Body of pancreas (tissue), 4 donors: ENCODE measurements at regions not wholly inside any gene's neighbourhood (a gene's known extent, or its start where the extent isn't known, plus 50 kb on each side); places are given as distances from the start of the nearest gene placed in this dataset.

Experiments
- ATAC-seq: fragments of 150-250 bp; one replicate; pipeline ENCODE4 v1.9.1; 2016
- DNase-seq, 4 donors: peaks; one replicate each; pipeline ENCODE4 v3.0.0-alpha.2; 2019
- H3K27ac ChIP-seq, 4 donors: fragments of 200-600 bp; sonication (generic); 1 replicate in 3 of 4; 2 replicates in 1 of 4; pipeline versions ENCODE4 v1.5.1 to v1.6.1; 2016 to 2019; ENCODE audit warnings: mild to moderate bottlenecking in 1 of 4, mixed read lengths in 1 of 4, moderate library complexity in 1 of 4
- H3K27me3 ChIP-seq, 2 donors: fragments of 200-600 bp; sonication (generic); one replicate each; pipeline ENCODE4 v1.6.0; 2016; ENCODE audit warnings: mild to moderate bottlenecking in 1 of 2
- H3K36me3 ChIP-seq, 2 donors: fragments of 200-600 bp; sonication (generic); replicated peaks in 1 of 2; 2 replicates each; pipeline ENCODE4 v1.5.1; 2016; ENCODE audit warnings: low read depth in 2 of 2; ENCODE audit not compliant: insufficient read depth in 1 of 2
- H3K4me1 ChIP-seq: fragments of 200-600 bp; sonication (generic); one replicate; pipeline ENCODE4 v1.6.0; 2016
- H3K4me3 ChIP-seq, 2 donors: fragments of 200-600 bp; sonication (generic); 1 replicate in 1 of 2; 2 replicates in 1 of 2; pipeline ENCODE4 v1.5.1; 2016 to 2019
- H3K9me3 ChIP-seq, 3 donors: fragments of 200-600 bp; sonication (generic); 1 replicate in 2 of 3; 2 replicates in 1 of 3; pipeline ENCODE4 v1.5.1; 2016
- POLR2A ChIP-seq, 3 donors: fragments of 450-650 bp; IDR thresholded peaks; one replicate each; pipeline ENCODE4 v1.6.1; 2016; ENCODE audit warnings: antibody characterized with exemption in 3 of 3, mild to moderate bottlenecking in 2 of 3
- WGBS, 2 donors: methylation state at CpG; one replicate each; pipeline ENCODE4 v1.1.5; 2017; 5-methylcytosine and 5-hydroxymethylcytosine counted together
- intact Hi-C: fragments of 100-400 bp; cut with DNase I; formaldehyde crosslinking; loops from one replicate; pipeline ENCODE4 v1.15.1; 2023
- TF ChIP-seq, protein P1 (sequence below), 7 experiments: fragments of 450-650 bp in 4 of 7; fragments of 200-600 bp in 3 of 7; sonication (generic) in 3 of 7; IDR thresholded peaks; one replicate each; pipeline ENCODE4 v1.5.1; 2016 to 2019; ENCODE audit warnings: antibody characterized with exemption in 7 of 7

DNA sequence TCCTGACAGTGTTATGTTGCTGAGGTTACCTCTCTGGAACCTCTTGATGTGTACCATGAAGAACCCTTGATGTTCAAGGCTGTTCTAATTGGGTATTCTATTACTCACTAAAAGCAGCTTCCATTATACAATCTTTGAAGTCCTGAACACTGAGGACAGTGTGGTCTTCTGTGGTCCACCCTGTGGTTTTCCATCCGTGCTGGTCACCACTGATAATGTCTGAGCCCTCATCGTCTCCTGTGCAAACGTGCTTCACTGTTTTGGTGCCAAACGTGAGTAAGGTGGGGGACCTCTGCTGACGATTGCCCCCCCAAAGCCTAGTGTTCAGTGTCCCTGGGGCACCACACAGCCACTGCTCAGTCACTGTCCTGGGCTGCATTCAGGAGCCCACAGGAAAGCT, 259.7 kb upstream of the ANKRD55 start:
- intact Hi-C loops: no loop called here
- no peak overlapping the region for H3K4me3 ChIP-seq
- WGBS, 2 donors: 73 to 85% methylated on average over 5 of the region's 5 CpGs
- TF ChIP-seq, protein P1, sequence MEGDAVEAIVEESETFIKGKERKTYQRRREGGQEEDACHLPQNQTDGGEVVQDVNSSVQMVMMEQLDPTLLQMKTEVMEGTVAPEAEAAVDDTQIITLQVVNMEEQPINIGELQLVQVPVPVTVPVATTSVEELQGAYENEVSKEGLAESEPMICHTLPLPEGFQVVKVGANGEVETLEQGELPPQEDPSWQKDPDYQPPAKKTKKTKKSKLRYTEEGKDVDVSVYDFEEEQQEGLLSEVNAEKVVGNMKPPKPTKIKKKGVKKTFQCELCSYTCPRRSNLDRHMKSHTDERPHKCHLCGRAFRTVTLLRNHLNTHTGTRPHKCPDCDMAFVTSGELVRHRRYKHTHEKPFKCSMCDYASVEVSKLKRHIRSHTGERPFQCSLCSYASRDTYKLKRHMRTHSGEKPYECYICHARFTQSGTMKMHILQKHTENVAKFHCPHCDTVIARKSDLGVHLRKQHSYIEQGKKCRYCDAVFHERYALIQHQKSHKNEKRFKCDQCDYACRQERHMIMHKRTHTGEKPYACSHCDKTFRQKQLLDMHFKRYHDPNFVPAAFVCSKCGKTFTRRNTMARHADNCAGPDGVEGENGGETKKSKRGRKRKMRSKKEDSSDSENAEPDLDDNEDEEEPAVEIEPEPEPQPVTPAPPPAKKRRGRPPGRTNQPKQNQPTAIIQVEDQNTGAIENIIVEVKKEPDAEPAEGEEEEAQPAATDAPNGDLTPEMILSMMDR (IDR thresholded peaks at IDR 0.05): no peak
- no peak for TF ChIP-seq POLR2A (IDR thresholded peaks at IDR 0.05)
- ATAC-seq (no peak), DNase-seq (no peak)
- H3K27me3 ChIP-seq: no peaks in the 10 kb centered on the region
- no peaks in the 10 kb centered on the region for H3K9me3 ChIP-seq
- H3K27ac ChIP-seq: no peak overlapping the region
- no peaks in the 10 kb centered on the region for H3K4me1 ChIP-seq
- no peaks in the 10 kb centered on the region for H3K36me3 ChIP-seq

- Histone ChIP-seq H3K27me3 (no peaks in the 10 kb centered on the region), H3K4me3 (no peak overlapping the region), H3K4me1 (no peaks in the 10 kb centered on the region), H3K36me3 (no peaks in the 10 kb centered on the region), H3K9me3 (no peaks in the 10 kb centered on the region), H3K27ac (no peak overlapping the region)
- DNase-seq (no peak), ATAC-seq (no peak)
- intact Hi-C loops: no loop called here
- 44 to 61% methylated on average over 9 of the region's 9 CpGs for WGBS, 2 donors
- TF ChIP-seq, protein P1 (IDR thresholded peaks at IDR 0.05): no peak
- TF ChIP-seq POLR2A (IDR thresholded peaks at IDR 0.05): no peak
These were observed 257.9 kb upstream of the ANKRD55 start for GRCh38 chr5:56490971-56491468.

DNA sequence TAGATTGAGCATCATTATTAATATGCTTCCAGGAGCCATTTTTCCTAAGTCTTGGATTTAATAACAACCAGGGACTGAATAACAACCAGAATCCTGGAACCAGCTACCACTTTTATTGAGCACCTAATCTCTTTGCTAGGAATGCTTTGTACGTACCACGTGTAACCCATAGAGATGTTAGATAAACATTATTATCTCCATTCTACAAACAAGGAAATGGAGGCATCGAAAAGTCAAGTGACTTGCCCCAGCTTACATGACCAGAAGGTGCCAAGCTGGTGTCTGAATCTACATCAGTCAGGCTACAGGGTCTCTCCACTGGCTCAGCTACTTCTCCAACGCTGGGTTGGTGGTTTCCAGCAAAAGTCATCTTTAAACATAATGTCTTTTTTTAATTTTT, 256.1 kb upstream of the ANKRD55 start:
- Histone ChIP-seq H3K27me3 (no peaks in the 10 kb centered on the region), H3K9me3 (no peaks in the 10 kb centered on the region), H3K4me3 (no peak overlapping the region), H3K4me1 (no peaks in the 10 kb centered on the region), H3K27ac (no peak overlapping the region), H3K36me3 (no peaks in the 10 kb centered on the region)
- ATAC-seq: peak; percentile 68
- no peak for TF ChIP-seq POLR2A (IDR thresholded peaks at IDR 0.05)
- TF ChIP-seq, protein P1 (IDR thresholded peaks at IDR 0.05): no peak
- intact Hi-C loops: no loop called here
- DNase-seq: no peak
- WGBS, 2 donors: 42 to 47% methylated on average over 4 of the region's 4 CpGs

GRCh38 chr5:56487528-56488115, 254.5 kb upstream of the ANKRD55 start:
- ATAC-seq: no peak
- H3K9me3 ChIP-seq: no peaks in the 10 kb centered on the region
- no peaks in the 10 kb centered on the region for H3K4me1 ChIP-seq
- H3K27ac ChIP-seq: no peak overlapping the region
- no peak for TF ChIP-seq POLR2A (IDR thresholded peaks at IDR 0.05)
- TF ChIP-seq, protein P1 (IDR thresholded peaks at IDR 0.05): no peak
- DNase-seq: no peak
- WGBS, 2 donors: 87 to 91% methylated on average over 12 to 23 of the region's 25 CpGs
- no peak overlapping the region for H3K4me3 ChIP-seq
- H3K27me3 ChIP-seq: no peaks in the 10 kb centered on the region
- intact Hi-C loops: no loop called here
- H3K36me3 ChIP-seq: no peaks in the 10 kb centered on the region

GRCh38 chr5:56482363-56482762, 249.2 kb upstream of the ANKRD55 start:
- Histone ChIP-seq H3K36me3 (no peaks in the 10 kb centered on the region), H3K4me1 (peaks cover 32% of the 10 kb centered on the region), H3K27me3 (no peaks in the 10 kb centered on the region), H3K27ac (peak overlapping the region; percentile 45 to 94 (median 89)), H3K9me3 (no peaks in the 10 kb centered on the region), H3K4me3 (no peak overlapping the region)
- WGBS, 2 donors: 66 to 82% methylated on average over 3 of the region's 3 CpGs
- intact Hi-C loops: no loop called here
- DNase-seq (no peak), ATAC-seq (no peak)
- TF ChIP-seq POLR2A (IDR thresholded peaks at IDR 0.05): no peak
- TF ChIP-seq, protein P1 (IDR thresholded peaks at IDR 0.05): no peak
